Stimulated activated naive CD8-positive, alpha-beta T cell treated with anti-CD3 and anti-CD28 coated beads, Interleukin-15, Interleukin-2, amounts not matched to agents 100 U/mL and 50 U/mL, for 24 hours (primary cell): ENCODE measurements at regions not wholly inside any gene's neighbourhood (a gene's known extent, or its start where the extent isn't known, plus 50 kb on each side); places are given as distances from the start of the nearest gene placed in this dataset.
"Not testable (repeated sequence)": the region's sequence is repeated elsewhere in the genome, so short reads cannot be mapped to it uniquely, and the experiment has no call there.

Experiments
- ATAC-seq: fragments of 150-1000 bp; cut with Tn5 transposase; one replicate; pipeline ENCODE4 v1.10.0; 2021
- DNase-seq: peaks from one replicate; pipeline ENCODE4 v3.0.0; 2021

- DNase-seq, result no peak
These were observed 118.5 kb upstream of the ZNF267 start for GRCh38 chr16:31754998-31755615.

DNA sequence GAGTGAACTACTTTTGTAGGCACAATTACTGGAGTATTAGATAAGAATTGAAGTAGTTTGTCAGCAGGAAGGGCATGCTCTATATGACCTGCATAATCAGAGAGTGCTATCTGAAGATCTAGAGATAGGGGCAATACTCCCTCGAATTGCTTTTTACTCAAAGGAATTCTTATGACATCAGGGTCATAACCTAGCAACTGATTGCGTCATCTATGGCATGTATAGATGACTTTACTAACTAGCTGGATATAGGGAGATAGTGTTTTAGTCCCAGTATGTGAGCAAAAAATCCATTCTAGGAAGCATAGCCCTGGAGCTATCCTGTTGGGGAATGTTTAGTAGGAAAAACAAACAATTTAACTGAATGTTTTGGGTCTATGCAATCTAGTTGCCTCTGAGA, 109.5 kb upstream of the ZNF267 start:
- ATAC-seq (no peak), DNase-seq (no peak)

More at GRCh38 chr16:31754998-31755615, 118.5 kb upstream of the ZNF267 start:
- ATAC-seq, result no peak

GRCh38 chr16:31767267-31767666, 106.3 kb upstream of the ZNF267 start:
- DNase-seq (no peak), ATAC-seq (no peak)

GRCh38 chr16:31780342-31780741, 93.3 kb upstream of the ZNF267 start:
- no peak for DNase-seq
- ATAC-seq, result no peak

- DNase-seq (no peak), ATAC-seq (no peak)
These were observed 88.5 kb upstream of the ZNF267 start for GRCh38 chr16:31785126-31785525.

- ATAC-seq, result no peak
- no peak for DNase-seq
These were observed 66.5 kb upstream of the ZNF267 start for GRCh38 chr16:31807086-31807485.

DNA sequence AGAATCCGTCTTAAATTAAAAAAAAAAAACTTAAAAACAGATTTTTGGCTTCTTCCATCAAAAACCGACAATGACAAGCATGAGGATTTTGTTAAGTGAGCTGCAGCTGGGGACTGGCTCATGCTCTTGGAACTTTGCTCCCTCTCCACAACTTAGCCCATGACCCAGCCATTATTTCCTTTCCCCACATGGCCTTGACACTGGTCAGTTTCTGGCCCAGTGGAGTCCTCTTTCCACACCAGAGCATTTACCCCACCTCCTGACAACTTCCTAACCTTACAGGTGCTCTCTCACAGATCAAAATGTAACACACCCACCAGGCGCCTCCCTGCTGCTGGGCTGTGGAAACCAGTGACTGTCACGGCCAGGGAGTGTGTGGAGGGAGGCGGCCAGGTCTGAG, 62.7 kb upstream of the ZNF267 start:
- no peak for ATAC-seq
- DNase-seq, result no peak

DNA sequence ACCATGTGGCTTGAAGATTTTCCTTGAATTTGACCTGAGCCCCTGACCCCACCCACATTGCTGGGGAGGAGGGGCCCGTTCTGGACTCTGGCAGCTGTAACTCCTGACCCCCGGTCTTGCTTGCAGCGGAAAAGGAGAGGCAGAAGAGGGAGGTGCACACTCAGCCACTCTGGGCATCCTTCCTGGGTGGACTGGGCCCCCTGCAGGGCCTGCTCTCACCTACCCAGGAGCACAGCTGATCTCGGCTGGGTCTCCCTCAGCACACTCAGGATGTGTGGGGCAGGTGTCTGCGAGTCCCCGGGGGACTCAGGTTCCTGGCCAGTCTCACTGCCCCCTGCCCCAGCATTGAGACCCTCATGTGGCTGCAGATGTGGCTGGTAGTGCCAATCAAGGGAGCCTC, 57.5 kb upstream of the ZNF267 start:
- DNase-seq, ATAC-seq: not testable (repeated sequence)

- DNase-seq, result no peak
- ATAC-seq, result no peak
These were observed 54.2 kb upstream of the ZNF267 start for GRCh38 chr16:31819386-31819785.

- ATAC-seq, result no peak
- no peak for DNase-seq
These were observed 53.7 kb upstream of the ZNF267 start for GRCh38 chr16:31819948-31820347.
